HepG2 (cell line): ENCODE measurements at regions not wholly inside any gene's neighbourhood (a gene's known extent, or its start where the extent isn't known, plus 50 kb on each side); places are given as distances from the start of the nearest gene placed in this dataset.
A peak's percentile ranks its signal among the peaks of the same experiment; 100 is the strongest.

Source experiments
- ATAC-seq: fragments of 200-7000 bp; cut with Tn5 transposase; 3 replicates; pipeline ENCODE4 v1.9.1; 2020; ENCODE audit warnings: mild to moderate bottlenecking, moderate library complexity
- BruUV-seq: library from RNA; stranded (reverse); fragments of 400-500 nt; replicated peaks from 2 replicates; lab custom pipeline; 2021; lab: Mats Ljungman, UMichigan
- CTCF ChIA-PET: fragments of 300-600 bp; formaldehyde crosslinking; extraction: SDS; loops from one replicate; lab custom pipeline; 2021; ENCODE audit warnings: low total read pairs, inconsistent platforms, low intra/inter-chr PET ratio; lab: Yijun Ruan, JAX
- POLR2A ChIA-PET: fragments of 350-600 bp; sonication (Branson Sonifier 250); formaldehyde crosslinking; loops from one replicate; lab custom pipeline; 2020; ENCODE audit warnings: antibody characterized with exemption, inconsistent platforms; lab: Yijun Ruan, JAX
- DNase-seq: peaks from one replicate; pipeline ENCODE4 v3.0.0-alpha.2; 2015; ENCODE audit warnings: low spot score
- FAIRE-seq: peaks from 3 replicates; lab custom pipeline; 2011; peaks lifted over from hg19 to GRCh38; lab: Jason Lieb, UNC
- H2AFZ ChIP-seq: one replicate; pipeline ENCODE4 v1.6.1; 2011; ENCODE audit warnings: low read length, inconsistent platforms
- H3K27ac ChIP-seq: fragments of 300-600 bp; 3 replicates; pipeline ENCODE4 v1.8.0; 2011; ENCODE audit warnings: mixed run types, mild to moderate bottlenecking, mixed read lengths, low read length, inconsistent platforms; ENCODE audit not compliant: insufficient read depth; ENCODE audit errors: extremely low read length
- H3K27me3 ChIP-seq, 2 experiments: fragments of 200-600 bp in 1 of 2; 2 replicates in 1 of 2; 3 replicates in 1 of 2; pipeline versions ENCODE4 v1.6.0 to v1.8.0; 2011; ENCODE audit warnings: low read length in 2 of 2, mild to moderate bottlenecking in 2 of 2, moderate library complexity in 2 of 2, inconsistent platforms in 1 of 2; ENCODE audit not compliant: insufficient read depth in 2 of 2, control insufficient read depth in 1 of 2
- H3K36me3 ChIP-seq, 2 experiments: fragments of 200-600 bp in 1 of 2; replicated peaks in 1 of 2; 2 replicates in 1 of 2; 3 replicates in 1 of 2; pipeline versions ENCODE4 v1.5.1 to v1.8.0; 2011; ENCODE audit warnings: low read length in 2 of 2, inconsistent platforms in 1 of 2; ENCODE audit not compliant: insufficient read depth in 2 of 2, control insufficient read depth in 1 of 2
- H3K4me1 ChIP-seq: 2 replicates; pipeline ENCODE4 v1.5.1; 2012; ENCODE audit warnings: low read length, inconsistent platforms; ENCODE audit not compliant: insufficient read depth
- H3K4me2 ChIP-seq: 2 replicates; pipeline ENCODE4 v1.6.0; 2011; ENCODE audit warnings: low read depth, low read length, inconsistent platforms
- H3K4me3 ChIP-seq, 3 experiments: fragments of 200-600 bp in 1 of 3; sonication (generic), shearing (Covaris generic) in 1 of 3; replicated peaks in 1 of 3; 2 replicates each; pipeline ENCODE4 v1.5.1; 2011 to 2016; ENCODE audit warnings: low read length in 3 of 3, inconsistent platforms in 2 of 3, low read depth in 2 of 3, mild to moderate bottlenecking in 2 of 3, control low read depth in 1 of 3, mixed read lengths in 1 of 3; ENCODE audit not compliant: insufficient read depth in 1 of 3
- H3K79me2 ChIP-seq: one replicate; pipeline ENCODE4 v1.6.1; 2011; ENCODE audit warnings: low read length, inconsistent platforms; ENCODE audit not compliant: insufficient read depth
- H3K9ac ChIP-seq: 2 replicates; pipeline ENCODE4 v1.6.0; 2011; ENCODE audit warnings: mild to moderate bottlenecking, low read depth, low read length, inconsistent platforms; ENCODE audit not compliant: insufficient read depth
- H3K9me3 ChIP-seq: 2 replicates; pipeline ENCODE4 v1.5.1; 2012; ENCODE audit warnings: mild to moderate bottlenecking, low read length
- H4K20me1 ChIP-seq: 2 replicates; pipeline ENCODE4 v1.6.0; 2011; ENCODE audit warnings: inconsistent platforms, mild to moderate bottlenecking, low read length, moderate library complexity; ENCODE audit not compliant: insufficient read depth
- GPBP1L1 ChIP-seq: sonication (generic); formaldehyde crosslinking; IDR thresholded peaks from 2 replicates; pipeline ENCODE4 v1.5.0; 2020; ENCODE audit warnings: mild to moderate bottlenecking, missing genetic modification reagents
- HNRNPL ChIP-seq: fragments of 200-400 bp; formaldehyde crosslinking; IDR thresholded peaks from 2 replicates; pipeline ENCODE4 v1.6.1; 2017; ENCODE audit warnings: mild to moderate bottlenecking, low read depth, low read length
- JDP2 ChIP-seq: sonication (generic); formaldehyde crosslinking; IDR thresholded peaks from 2 replicates; pipeline ENCODE4 v1.8.1; 2022; ENCODE audit warnings: missing genetic modification reagents, borderline replicate concordance
- MATR3 ChIP-seq: sonication (generic); formaldehyde crosslinking; IDR thresholded peaks from 2 replicates; pipeline ENCODE4 v1.4.0; 2020; ENCODE audit warnings: missing genetic modification reagents
- PHF21A ChIP-seq: sonication (generic); formaldehyde crosslinking; IDR thresholded peaks from 2 replicates; pipeline ENCODE4 v1.5.0; 2020; ENCODE audit warnings: mild to moderate bottlenecking, missing genetic modification reagents
- RNF2 ChIP-seq: fragments of 450-650 bp; conservative IDR thresholded peaks from 2 replicates; pipeline ENCODE4 v1.6.1; 2016; ENCODE audit warnings: low read depth
- SMC3 ChIP-seq: IDR thresholded peaks from 2 replicates; pipeline ENCODE4 v1.6.1; 2011; ENCODE audit warnings: low read length, improper control_type of control experiment
- SRSF9 ChIP-seq: fragments of 200-400 bp; formaldehyde crosslinking; IDR thresholded peaks from 2 replicates; pipeline ENCODE4 v1.6.1; 2018; ENCODE audit warnings: borderline replicate concordance, mild to moderate bottlenecking, low read depth, low read length; ENCODE audit not compliant: insufficient read depth, poor library complexity, severe bottlenecking
- SUZ12 ChIP-seq: fragments of 150-350 bp; IDR thresholded peaks from 2 replicates; pipeline ENCODE4 v1.6.1; 2014; ENCODE audit warnings: low read depth, low read length
- TFE3 ChIP-seq: IDR thresholded peaks from 2 replicates; pipeline ENCODE4 v1.6.1; 2016
- ZFX ChIP-seq: sonication (generic); formaldehyde crosslinking; IDR thresholded peaks from 2 replicates; pipeline ENCODE4 v1.4.0; 2020; ENCODE audit warnings: mild to moderate bottlenecking, low read depth, missing genetic modification reagents, moderate library complexity
- ZNF256 ChIP-seq: sonication (generic); formaldehyde crosslinking; conservative IDR thresholded peaks from 2 replicates; pipeline ENCODE4 v1.4.0; 2020; ENCODE audit warnings: missing genetic modification reagents
- ZNF331 ChIP-seq: sonication (generic); formaldehyde crosslinking; IDR thresholded peaks from 2 replicates; pipeline ENCODE4 v1.4.0; 2020; ENCODE audit warnings: missing genetic modification reagents
- ZNF34 ChIP-seq: sonication (generic); formaldehyde crosslinking; IDR thresholded peaks from 2 replicates; pipeline ENCODE4 v1.4.0; 2020; ENCODE audit warnings: mild to moderate bottlenecking, missing genetic modification reagents, borderline replicate concordance
- ZNF468 ChIP-seq: sonication (generic); formaldehyde crosslinking; IDR thresholded peaks from 2 replicates; pipeline ENCODE4 v1.8.0; 2022; ENCODE audit warnings: mild to moderate bottlenecking, moderate library complexity, missing genetic modification reagents
- ZNF703 ChIP-seq: sonication (generic); formaldehyde crosslinking; IDR thresholded peaks from 2 replicates; pipeline ENCODE4 v1.5.1; 2020; ENCODE audit warnings: missing genetic modification reagents, mild to moderate bottlenecking, moderate library complexity, borderline replicate concordance
- ZNF766 ChIP-seq: sonication (generic); formaldehyde crosslinking; IDR thresholded peaks from 2 replicates; pipeline ENCODE4 v1.5.0; 2020; ENCODE audit warnings: missing genetic modification reagents, borderline replicate concordance
- ZNF879 ChIP-seq: sonication (generic); formaldehyde crosslinking; IDR thresholded peaks from 2 replicates; pipeline ENCODE4 v1.8.1; 2023; ENCODE audit warnings: missing genetic modification reagents
- WGBS: methylation state at CpG from one replicate; pipeline ENCODE4 v1.1.6; 2017; ENCODE audit warnings: low lambda C conversion rate; 5-methylcytosine and 5-hydroxymethylcytosine counted together
- in situ Hi-C: cut with HindIII; loops from 2 replicates; pipeline ENCODE4 v1.10.0; 2017; ENCODE audit warnings: low pct_unique_long_range_greater_than_20kb; ENCODE audit not compliant: extremely low pct_ligation_motif_present
- intact Hi-C: fragments of 100-400 bp; cut with micrococcal nuclease; formaldehyde crosslinking; loops from one replicate; pipeline ENCODE4 v1.10.0; 2022; ENCODE audit not compliant: unreplicated experiment

DNA sequence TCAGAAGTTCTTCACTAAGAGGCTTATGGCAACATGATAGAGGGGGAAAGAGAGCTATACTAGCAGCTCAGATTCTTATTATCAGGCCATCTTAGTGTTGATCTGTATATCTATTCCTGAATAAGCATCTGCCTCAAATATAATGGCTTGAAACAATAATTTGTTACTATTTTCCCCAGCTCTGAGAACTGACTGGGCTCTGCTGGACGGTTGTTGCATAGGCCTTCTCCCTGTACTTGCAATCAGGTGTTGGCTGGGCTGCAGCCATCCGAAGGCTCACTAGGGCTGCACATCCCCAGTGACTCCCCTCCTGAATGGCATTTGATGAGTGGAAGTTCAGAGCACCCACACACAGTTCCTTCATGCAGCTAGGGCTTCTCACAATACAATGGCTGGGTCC lies 116.0 kb downstream of the PROX1 start:
- intact Hi-C loops: loop anchor here (5.0 kb wide), 1 partner anchor 51 kb away; no protein-coding TSS in a partner anchor
- no peak overlapping the region for H3K4me2 ChIP-seq
- no peak for FAIRE-seq
- CTCF ChIA-PET: no interaction called here
- H3K27me3 ChIP-seq: no peaks in the 10 kb centered on the region
- no peak overlapping the region for H2AFZ ChIP-seq
- POLR2A ChIA-PET: interaction anchor here (1.8 to 3.6 kb wide), 2 partner anchors 53 to 76 kb away, joined by 7 to 35 read pairs; no protein-coding TSS in a partner anchor
- peaks cover 46% of the 10 kb centered on the region for H3K4me1 ChIP-seq
- H3K4me3 ChIP-seq: no peak overlapping the region
- no peak overlapping the region for H3K27ac ChIP-seq
- H3K9me3 ChIP-seq: peaks cover 13% of the 10 kb centered on the region
- no peaks in the 10 kb centered on the region for H3K36me3 ChIP-seq
- no peak overlapping the region for H3K9ac ChIP-seq
- ATAC-seq: no peak
- DNase-seq: no peak
- WGBS: 100% methylated on average over 2 of the region's 2 CpGs
- TF ChIP-seq HNRNPL: no peak
- TF ChIP-seq MATR3: no peak
- TF ChIP-seq ZNF331 (CRISPR knock-in tag): peak; percentile 100
- TF ChIP-seq ZNF256 (CRISPR knock-in tag): no peak
- TF ChIP-seq TFE3 (CRISPR knock-in tag): no peak
- TF ChIP-seq SRSF9: no peak
- no peak for TF ChIP-seq ZFX
- TF ChIP-seq PHF21A (CRISPR knock-in tag): no peak
- no peaks in the 10 kb centered on the region for H4K20me1 ChIP-seq
- no TSS peak for BruUV-seq
- no peaks in the 10 kb centered on the region for H3K79me2 ChIP-seq
- in situ Hi-C loops: loop anchor here (25.0 kb wide), 1 partner anchor 91 kb away; no protein-coding TSS in a partner anchor

- Histone ChIP-seq H3K27me3 (no peaks in the 10 kb centered on the region), H3K79me2 (no peaks in the 10 kb centered on the region), H3K4me3 (no peak overlapping the region), H3K4me2 (no peak overlapping the region), H3K27ac (no peak overlapping the region), H4K20me1 (no peaks in the 10 kb centered on the region), H3K9ac (no peak overlapping the region), H2AFZ (no peak overlapping the region), H3K36me3 (no peaks in the 10 kb centered on the region), H3K9me3 (peaks cover 13% of the 10 kb centered on the region), H3K4me1 (peaks cover 41% of the 10 kb centered on the region)
- 98% methylated on average over 9 of the region's 9 CpGs for WGBS
- POLR2A ChIA-PET: no interaction called here
- DNase-seq (no peak), FAIRE-seq (no peak), ATAC-seq (no peak)
- intact Hi-C loops: no loop called here
- in situ Hi-C loops: loop anchor here (25.0 kb wide), 1 partner anchor 94 kb away; no protein-coding TSS in a partner anchor
- no TSS peak for BruUV-seq
- CTCF ChIA-PET: no interaction called here
- no peak for TF ChIP-seq ZNF879 (CRISPR knock-in tag)
- no peak for TF ChIP-seq SMC3
- no peak for TF ChIP-seq JDP2
- TF ChIP-seq ZNF468: no peak
- TF ChIP-seq GPBP1L1: no peak
- TF ChIP-seq SUZ12: no peak
- TF ChIP-seq ZNF34: no peak
- TF ChIP-seq ZNF703 (CRISPR knock-in tag): no peak
- TF ChIP-seq ZNF766 (CRISPR knock-in tag): no peak
- TF ChIP-seq RNF2: no peak
Observed at GRCh38 chr1:214106375-214106774, 118.6 kb downstream of the PROX1 start.
